Retinal pigment epithelial cell (primary cell): ENCODE measurements at regions not wholly inside any gene's neighbourhood (a gene's known extent, or its start where the extent isn't known, plus 50 kb on each side); places are given as distances from the start of the nearest gene placed in this dataset.
"Not testable (repeated sequence)": the region's sequence is repeated elsewhere in the genome, so short reads cannot be mapped to it uniquely, and the experiment has no call there.

Source experiments
- DNase-seq: peaks from one replicate; pipeline ENCODE4 v3.0.0-alpha.2; 2010; ENCODE audit warnings: low read depth
- H3K4me3 ChIP-seq: 2 replicates; pipeline ENCODE4 v1.5.1; 2011; ENCODE audit warnings: mild to moderate bottlenecking, low read length, control low read depth, moderate library complexity
- TF ChIP-seq, protein P1 (sequence below): conservative IDR thresholded peaks from 2 replicates; pipeline ENCODE4 v1.5.1; 2011; ENCODE audit warnings: low read depth, low read length, control low read depth, inconsistent platforms

- H3K4me3 ChIP-seq: no peak overlapping the region
- no peak for DNase-seq
- TF ChIP-seq, protein P1, sequence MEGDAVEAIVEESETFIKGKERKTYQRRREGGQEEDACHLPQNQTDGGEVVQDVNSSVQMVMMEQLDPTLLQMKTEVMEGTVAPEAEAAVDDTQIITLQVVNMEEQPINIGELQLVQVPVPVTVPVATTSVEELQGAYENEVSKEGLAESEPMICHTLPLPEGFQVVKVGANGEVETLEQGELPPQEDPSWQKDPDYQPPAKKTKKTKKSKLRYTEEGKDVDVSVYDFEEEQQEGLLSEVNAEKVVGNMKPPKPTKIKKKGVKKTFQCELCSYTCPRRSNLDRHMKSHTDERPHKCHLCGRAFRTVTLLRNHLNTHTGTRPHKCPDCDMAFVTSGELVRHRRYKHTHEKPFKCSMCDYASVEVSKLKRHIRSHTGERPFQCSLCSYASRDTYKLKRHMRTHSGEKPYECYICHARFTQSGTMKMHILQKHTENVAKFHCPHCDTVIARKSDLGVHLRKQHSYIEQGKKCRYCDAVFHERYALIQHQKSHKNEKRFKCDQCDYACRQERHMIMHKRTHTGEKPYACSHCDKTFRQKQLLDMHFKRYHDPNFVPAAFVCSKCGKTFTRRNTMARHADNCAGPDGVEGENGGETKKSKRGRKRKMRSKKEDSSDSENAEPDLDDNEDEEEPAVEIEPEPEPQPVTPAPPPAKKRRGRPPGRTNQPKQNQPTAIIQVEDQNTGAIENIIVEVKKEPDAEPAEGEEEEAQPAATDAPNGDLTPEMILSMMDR: no peak
Measured at GRCh38 chr3:20490996-20491395, 305.0 kb upstream of the SGO1 start.

- TF ChIP-seq, protein P1: no peak
- no peak for DNase-seq
Measured at GRCh38 chr3:20488151-20488550, 302.1 kb upstream of the SGO1 start.

GRCh38 chr3:20484126-20484525 is 298.1 kb upstream of the SGO1 start:
- no peak for DNase-seq
- TF ChIP-seq, protein P1: no peak
- H3K4me3 ChIP-seq: no peak overlapping the region

More at GRCh38 chr3:20488151-20488550, 302.1 kb upstream of the SGO1 start:
- no peak overlapping the region for H3K4me3 ChIP-seq

GRCh38 chr3:20482350-20482749 is 296.3 kb upstream of the SGO1 start:
- no peak overlapping the region for H3K4me3 ChIP-seq
- no peak for DNase-seq
- TF ChIP-seq, protein P1: no peak

DNA sequence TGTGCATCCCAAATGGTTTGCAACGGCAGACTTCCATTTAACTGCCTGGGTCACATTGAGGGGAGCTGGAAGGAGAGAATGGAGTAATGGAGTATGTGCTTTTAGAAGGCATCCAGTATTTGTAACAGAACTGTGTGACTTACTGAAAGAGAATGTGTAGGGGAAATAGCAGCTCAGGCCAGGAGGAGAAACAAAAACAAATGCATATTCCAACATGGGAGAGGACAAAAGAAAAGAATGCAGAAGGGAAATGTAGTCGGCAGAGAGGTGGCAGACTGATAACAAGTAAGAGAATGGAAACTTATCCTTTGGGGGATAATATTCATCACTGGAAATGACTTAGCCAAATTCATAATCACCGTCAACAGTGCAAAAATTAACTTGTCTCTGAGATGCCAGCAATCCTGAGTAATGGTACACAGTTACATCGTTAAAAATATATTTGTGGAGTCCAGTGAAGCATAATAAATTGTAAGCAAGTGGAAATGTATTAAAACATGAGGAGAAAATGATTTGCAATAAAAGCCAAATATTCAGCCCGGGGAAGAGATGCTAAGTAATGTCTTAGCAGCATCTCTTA is 294.9 kb upstream of the SGO1 start:
- TF ChIP-seq, protein P1: no peak
- no peak for DNase-seq
- no peak overlapping the region for H3K4me3 ChIP-seq

DNA sequence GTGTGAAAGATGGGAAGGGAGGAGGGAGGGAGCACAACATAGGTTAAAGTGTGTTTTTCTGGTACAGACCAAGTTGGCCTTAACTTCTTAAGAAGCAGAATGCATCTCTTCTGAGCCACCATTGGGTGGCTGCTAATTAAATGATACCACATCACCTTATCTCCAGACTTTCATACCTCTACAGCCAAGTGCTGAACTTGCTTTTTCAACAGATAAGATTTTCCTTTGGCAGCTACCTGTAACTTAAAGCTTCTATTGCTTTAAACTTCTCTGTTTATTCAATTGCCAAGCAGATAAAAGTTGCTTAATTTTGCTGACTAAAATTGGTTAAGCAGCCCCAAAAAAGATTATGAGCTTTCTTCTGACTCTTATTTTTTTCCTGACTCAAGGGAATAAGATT is 292.4 kb upstream of the SGO1 start:
- TF ChIP-seq, protein P1: no peak
- no peak for DNase-seq
- H3K4me3 ChIP-seq: no peak overlapping the region

DNA sequence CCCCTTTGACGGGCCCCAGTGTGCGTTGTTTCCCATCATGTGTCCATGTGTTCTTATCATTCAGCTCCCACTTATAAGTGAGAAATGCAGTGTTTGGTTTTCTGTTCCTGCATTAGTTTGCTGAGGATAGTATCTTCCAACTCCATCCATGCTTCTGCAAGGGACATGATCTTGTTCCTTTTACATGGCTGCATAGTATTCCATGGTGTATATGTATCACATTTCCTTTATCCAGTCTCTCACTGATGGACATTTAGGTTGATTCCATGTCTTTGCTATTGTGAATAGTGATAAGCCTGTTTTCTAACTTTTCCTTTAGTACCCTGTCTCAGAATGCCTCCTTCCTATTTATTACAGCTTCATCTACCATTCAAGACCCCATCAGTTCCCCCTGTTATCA is 278.2 kb upstream of the SGO1 start:
- DNase-seq, H3K4me3 ChIP-seq: not testable (repeated sequence)
